Liver (tissue), 8 donors: ENCODE measurements at regions not wholly inside any gene's neighbourhood (a gene's known extent, or its start where the extent isn't known, plus 50 kb on each side); places are given as distances from the start of the nearest gene placed in this dataset.

ENCODE experiments used
- DNase-seq: peaks from one replicate; pipeline ENCODE4 v3.0.0-alpha.2; 2017; ENCODE audit warnings: low spot score
- H3K27ac ChIP-seq, 2 donors: one replicate each; pipeline ENCODE4 v1.7.0; 2013; ENCODE audit warnings: inconsistent platforms in 2 of 2, low read length in 2 of 2, control low read depth in 1 of 2, low read depth in 1 of 2, mild to moderate bottlenecking in 1 of 2
- H3K27me3 ChIP-seq, 4 donors: one replicate each; pipeline versions ENCODE4 v1.6.1 to v1.7.0; 2013; ENCODE audit warnings: low read length in 3 of 4, inconsistent platforms in 1 of 4, mild to moderate bottlenecking in 1 of 4, moderate library complexity in 1 of 4; ENCODE audit not compliant: control insufficient read depth in 4 of 4, insufficient read depth in 4 of 4
- H3K36me3 ChIP-seq, 4 donors: one replicate each; pipeline versions ENCODE4 v1.6.1 to v1.7.0; 2013; ENCODE audit warnings: low read length in 3 of 4, mild to moderate bottlenecking in 3 of 4, low read depth in 1 of 4, moderate library complexity in 1 of 4; ENCODE audit not compliant: control insufficient read depth in 4 of 4, insufficient read depth in 3 of 4
- H3K4me1 ChIP-seq, 4 donors: one replicate each; pipeline versions ENCODE4 v1.6.1 to v1.7.0; 2013; ENCODE audit warnings: low read length in 3 of 4, mild to moderate bottlenecking in 3 of 4, moderate library complexity in 1 of 4; ENCODE audit not compliant: control insufficient read depth in 4 of 4, insufficient read depth in 4 of 4
- H3K4me3 ChIP-seq, 3 donors: one replicate each; pipeline versions ENCODE4 v1.6.1 to v1.7.0; 2013; ENCODE audit warnings: low read length in 3 of 3, control low read depth in 1 of 3, low read depth in 1 of 3, mild to moderate bottlenecking in 1 of 3
- H3K9ac ChIP-seq, 2 donors: one replicate each; pipeline ENCODE4 v1.7.0; 2013; ENCODE audit warnings: low read length in 2 of 2, mild to moderate bottlenecking in 2 of 2, moderate library complexity in 2 of 2, control low read depth in 1 of 2, low read depth in 1 of 2
- H3K9me3 ChIP-seq, 4 donors: one replicate each; pipeline versions ENCODE4 v1.6.1 to v1.7.0; 2013; ENCODE audit warnings: low read length in 3 of 4; ENCODE audit not compliant: control insufficient read depth in 4 of 4
- ATF3 ChIP-seq: IDR thresholded peaks from 2 replicates; pipeline ENCODE4 v1.6.1; 2016; ENCODE audit warnings: antibody characterized with exemption
- CTCF ChIP-seq: fragments of 150-350 bp; IDR thresholded peaks from 2 replicates; pipeline ENCODE4 v1.5.1; 2017; ENCODE audit warnings: improper control_type of control experiment, low read depth, low read length; ENCODE audit not compliant: missing input control
- EGR1 ChIP-seq, 2 donors: IDR thresholded peaks; 2 replicates each; pipeline ENCODE4 v1.6.1; 2016 to 2018; ENCODE audit warnings: antibody characterized with exemption in 2 of 2, low read depth in 2 of 2
- FOXA1 ChIP-seq: IDR thresholded peaks from 2 replicates; pipeline ENCODE4 v1.6.1; 2016; ENCODE audit warnings: antibody characterized with exemption
- FOXA2 ChIP-seq: IDR thresholded peaks from 2 replicates; pipeline ENCODE4 v1.6.1; 2016; ENCODE audit warnings: antibody characterized with exemption
- GABPA ChIP-seq, 2 donors: IDR thresholded peaks in 1 of 2; conservative IDR thresholded peaks in 1 of 2; 2 replicates each; pipeline ENCODE4 v1.6.1; 2016; ENCODE audit warnings: antibody characterized with exemption in 2 of 2, mild to moderate bottlenecking in 1 of 2, moderate library complexity in 1 of 2
- HNF4A ChIP-seq, 2 donors: conservative IDR thresholded peaks; 2 replicates each; pipeline ENCODE4 v1.6.1; 2016; ENCODE audit warnings: antibody characterized with exemption in 2 of 2, mild to moderate bottlenecking in 2 of 2
- HNF4G ChIP-seq: IDR thresholded peaks from 2 replicates; pipeline ENCODE4 v1.6.1; 2016; ENCODE audit warnings: antibody characterized with exemption
- JUND ChIP-seq, 2 donors: IDR thresholded peaks; 2 replicates each; pipeline ENCODE4 v1.6.1; 2016; ENCODE audit warnings: antibody characterized with exemption in 2 of 2
- MAX ChIP-seq: IDR thresholded peaks from 2 replicates; pipeline ENCODE4 v1.6.1; 2016; ENCODE audit warnings: antibody characterized with exemption
- NR2F2 ChIP-seq: IDR thresholded peaks from 2 replicates; pipeline ENCODE4 v1.6.1; 2016; ENCODE audit warnings: antibody characterized with exemption
- RAD21 ChIP-seq, 2 donors: IDR thresholded peaks; 2 replicates each; pipeline ENCODE4 v1.6.1; 2016; ENCODE audit warnings: antibody characterized with exemption in 2 of 2, mild to moderate bottlenecking in 2 of 2
- RXRA ChIP-seq, 2 donors: IDR thresholded peaks; 2 replicates each; pipeline ENCODE4 v1.6.1; 2017 to 2018; ENCODE audit warnings: antibody characterized with exemption in 2 of 2, mild to moderate bottlenecking in 1 of 2
- SP1 ChIP-seq: IDR thresholded peaks from 2 replicates; pipeline ENCODE4 v1.6.1; 2018; ENCODE audit warnings: antibody characterized with exemption, mild to moderate bottlenecking
- TAF1 ChIP-seq: conservative IDR thresholded peaks from 2 replicates; pipeline ENCODE4 v1.6.1; 2016; ENCODE audit warnings: antibody characterized with exemption, mild to moderate bottlenecking
- YY1 ChIP-seq: IDR thresholded peaks from 2 replicates; pipeline ENCODE4 v1.6.1; 2016; ENCODE audit warnings: antibody characterized with exemption, mild to moderate bottlenecking
- ZBTB33 ChIP-seq: IDR thresholded peaks from 2 replicates; pipeline ENCODE4 v1.6.1; 2016; ENCODE audit warnings: antibody characterized with exemption
- whole genome bisulfite sequencing: extraction: QIAGEN DNeasy Blood & Tissue Kit; methylation state at CpG from one replicate; pipeline ENCODE4 v1.1.7; 2013; 5-methylcytosine and 5-hydroxymethylcytosine counted together
- donor health status: healthy.
- donor health status: healthy.
- donor health status: healthy.
- donor health status: healthy.
- donor health status: healthy.

- TF ChIP-seq FOXA2, result no peak
- TF ChIP-seq YY1, result no peak
- no peak for TF ChIP-seq CTCF
Measured at GRCh38 chr20:19913349-19913748, 103.8 kb upstream of the NAA20 start (continued).

GRCh38 chr20:19913927-19914614 lies 103.1 kb upstream of the NAA20 start:
- Histone ChIP-seq H3K27ac (no peak overlapping the region), H3K36me3 (no peaks in the 10 kb centered on the region), H3K9me3 (no peaks in the 10 kb centered on the region), H3K4me1 (no peaks in the 10 kb centered on the region), H3K4me3 (no peak overlapping the region), H3K27me3 (no peaks in the 10 kb centered on the region), H3K9ac (no peak overlapping the region)
- TF ChIP-seq SP1 (no peak), RAD21 (IDR thresholded peaks at IDR 0.05) (no peak), EGR1 (IDR thresholded peaks at IDR 0.05; ENCODE audit: low read depth in 2 of 2) (no peak), MAX (no peak), GABPA (IDR thresholded peaks at IDR 0.05 in 1 of 2, conservative IDR thresholded peaks at IDR 0.05 in 1 of 2) (no peak), JUND (IDR thresholded peaks at IDR 0.05) (no peak), FOXA1 (no peak), NR2F2 (no peak), FOXA2 (no peak), CTCF (no peak), ZBTB33 (no peak), YY1 (no peak), HNF4G (no peak), ATF3 (no peak), TAF1 (no peak), RXRA (IDR thresholded peaks at IDR 0.05) (no peak), HNF4A (conservative IDR thresholded peaks at IDR 0.05) (no peak)
- DNase-seq, result no peak
- 94% methylated on average over 10 of the region's 10 CpGs for WGBS
